OCI-LY1 (cell line): ENCODE measurements at regions not wholly inside any gene's neighbourhood (a gene's known extent, or its start where the extent isn't known, plus 50 kb on each side); places are given as distances from the start of the nearest gene placed in this dataset.

Experiments used
- H2AFZ ChIP-seq: fragments of 200-600 bp; sonication (generic), shearing (Covaris generic); 2 replicates; pipeline ENCODE4 v1.6.0; 2014; ENCODE audit warnings: antibody characterized with exemption, mild to moderate bottlenecking, low read length
- H3F3A ChIP-seq: fragments of 200-600 bp; sonication (generic), shearing (Covaris generic); 2 replicates; pipeline ENCODE4 v1.6.0; 2014; ENCODE audit warnings: mild to moderate bottlenecking, antibody characterized with exemption, low read length, moderate library complexity; ENCODE audit not compliant: insufficient read depth
- H3K27ac ChIP-seq: fragments of 200-600 bp; sonication (generic); 2 replicates; pipeline ENCODE4 v1.5.1; 2014; ENCODE audit warnings: low read length, mixed run types, mild to moderate bottlenecking, low read depth; ENCODE audit not compliant: poor library complexity, severe bottlenecking
- H3K27me3 ChIP-seq: fragments of 200-600 bp; sonication (generic); 2 replicates; pipeline ENCODE4 v1.6.0; 2014; ENCODE audit warnings: antibody characterized with exemption, mild to moderate bottlenecking, low read length, moderate library complexity; ENCODE audit not compliant: insufficient read depth
- H3K36me3 ChIP-seq: fragments of 200-600 bp; sonication (generic); 2 replicates; pipeline ENCODE4 v1.6.1; 2014; ENCODE audit warnings: mild to moderate bottlenecking, antibody characterized with exemption, low read length, moderate library complexity, mixed read lengths; ENCODE audit not compliant: insufficient read depth
- H3K4me1 ChIP-seq: fragments of 200-600 bp; sonication (generic); 2 replicates; pipeline ENCODE4 v1.5.1; 2014; ENCODE audit warnings: mild to moderate bottlenecking, low read length, moderate library complexity; ENCODE audit not compliant: insufficient read depth, severe bottlenecking
- H3K4me2 ChIP-seq: fragments of 200-600 bp; sonication (generic), shearing (Covaris generic); 2 replicates; pipeline ENCODE4 v1.6.1; 2014; ENCODE audit warnings: low read length
- H3K4me3 ChIP-seq: fragments of 200-600 bp; sonication (generic); 2 replicates; pipeline ENCODE4 v1.5.1; 2014; ENCODE audit warnings: low read length, low read depth, mild to moderate bottlenecking, mixed read lengths; ENCODE audit not compliant: poor library complexity, severe bottlenecking
- H3K79me2 ChIP-seq: fragments of 200-600 bp; shearing (Covaris generic); 2 replicates; pipeline ENCODE4 v1.6.1; 2016; ENCODE audit warnings: mixed run types, low read length, mixed read lengths; ENCODE audit not compliant: insufficient read depth
- H3K9ac ChIP-seq: fragments of 200-600 bp; sonication (generic), shearing (Covaris generic); 2 replicates; pipeline ENCODE4 v1.6.1; 2014; ENCODE audit warnings: mild to moderate bottlenecking, low read length, mixed read lengths
- H3K9me2 ChIP-seq: fragments of 200-600 bp; sonication (generic), shearing (Covaris generic); 2 replicates; pipeline ENCODE4 v1.6.1; 2014; ENCODE audit warnings: low read depth, mild to moderate bottlenecking, low read length, mixed read lengths
- H3K9me3 ChIP-seq: fragments of 200-600 bp; shearing (Covaris generic); 2 replicates; pipeline ENCODE4 v1.6.1; 2014; ENCODE audit warnings: low read length, mixed read lengths
- H4K20me1 ChIP-seq: fragments of 200-600 bp; sonication (generic), shearing (Covaris generic); 2 replicates; pipeline ENCODE4 v1.6.0; 2016; ENCODE audit warnings: mild to moderate bottlenecking, low read length; ENCODE audit not compliant: insufficient read depth
- CTCF ChIP-seq: fragments of 200-600 bp; sonication (generic), shearing (Covaris generic); IDR thresholded peaks from 2 replicates; pipeline ENCODE4 v1.5.1; 2017; ENCODE audit warnings: mild to moderate bottlenecking, antibody characterized with exemption, low read length, moderate library complexity, mixed read lengths
- EZH2 ChIP-seq: fragments of 200-600 bp; sonication (generic), shearing (Covaris generic); IDR thresholded peaks from 2 replicates; pipeline ENCODE4 v1.8.0; 2017; ENCODE audit warnings: borderline replicate concordance, mixed run types, mild to moderate bottlenecking, antibody characterized with exemption, low read length, moderate library complexity, mixed read lengths

- Histone ChIP-seq H3K79me2 (no peaks in the 10 kb centered on the region), H3K9me3 (no peaks in the 10 kb centered on the region), H2AFZ (no peak overlapping the region), H3K9ac (no peak overlapping the region), H3K27me3 (no peaks in the 10 kb centered on the region), H4K20me1 (no peaks in the 10 kb centered on the region), H3K4me1 (no peaks in the 10 kb centered on the region), H3K36me3 (no peaks in the 10 kb centered on the region), H3K27ac (no peak overlapping the region), H3K4me3 (no peak overlapping the region), H3K9me2 (no peaks in the 10 kb centered on the region), H3K4me2 (no peak overlapping the region), H3F3A (no peaks in the 10 kb centered on the region)
- no peak for TF ChIP-seq EZH2
- TF ChIP-seq CTCF, result no peak
Measured at GRCh38 chr21:30943243-30943642, 61.9 kb upstream of the KRTAP11-1 start.

GRCh38 chr21:30942192-30942591, 60.8 kb upstream of the KRTAP11-1 start:
- Histone ChIP-seq H3K36me3 (no peaks in the 10 kb centered on the region), H3K9me2 (no peaks in the 10 kb centered on the region), H3K9ac (no peak overlapping the region), H2AFZ (no peak overlapping the region), H3K27me3 (no peaks in the 10 kb centered on the region), H3K4me2 (no peak overlapping the region), H3K9me3 (no peaks in the 10 kb centered on the region), H4K20me1 (no peaks in the 10 kb centered on the region), H3K4me3 (no peak overlapping the region), H3K79me2 (no peaks in the 10 kb centered on the region), H3K4me1 (no peaks in the 10 kb centered on the region), H3F3A (no peaks in the 10 kb centered on the region), H3K27ac (no peak overlapping the region)
- TF ChIP-seq CTCF (peak; percentile 10; the same call in 1 of the 2 replicates), EZH2 (no peak)

- Histone ChIP-seq H3K36me3 (no peaks in the 10 kb centered on the region), H3K4me2 (no peak overlapping the region), H4K20me1 (no peaks in the 10 kb centered on the region), H2AFZ (no peak overlapping the region), H3K27me3 (no peaks in the 10 kb centered on the region), H3K4me1 (no peaks in the 10 kb centered on the region), H3K27ac (no peak overlapping the region), H3K79me2 (no peaks in the 10 kb centered on the region), H3K9ac (no peak overlapping the region), H3K9me3 (no peaks in the 10 kb centered on the region), H3K9me2 (no peaks in the 10 kb centered on the region), H3F3A (no peaks in the 10 kb centered on the region), H3K4me3 (no peak overlapping the region)
- TF ChIP-seq EZH2, result no peak
- TF ChIP-seq CTCF, result no peak
Measured at GRCh38 chr21:30936207-30936606, 54.8 kb upstream of the KRTAP11-1 start.
